Trophoblast cell (in vitro differentiated cells and primary cell): ENCODE measurements at regions not wholly inside any gene's neighbourhood (a gene's known extent, or its start where the extent isn't known, plus 50 kb on each side); places are given as distances from the start of the nearest gene placed in this dataset.

Experiments used
- DNase-seq, 2 donors: peaks; one replicate each; pipeline ENCODE4 v3.0.0-alpha.2; 2016
- H2AFZ ChIP-seq: 2 replicates; pipeline ENCODE4 v1.6.1; 2013; ENCODE audit warnings: low read length, moderate library complexity, mild to moderate bottlenecking; ENCODE audit not compliant: insufficient read depth, poor library complexity
- H2AK5ac ChIP-seq: 2 replicates; pipeline ENCODE4 v1.6.1; 2013; ENCODE audit warnings: mild to moderate bottlenecking, low read length
- H2BK120ac ChIP-seq: 2 replicates; pipeline ENCODE4 v1.6.1; 2013; ENCODE audit warnings: low read length, mild to moderate bottlenecking, moderate library complexity; ENCODE audit not compliant: insufficient read depth, poor library complexity
- H2BK12ac ChIP-seq: 2 replicates; pipeline ENCODE4 v1.6.1; 2013; ENCODE audit warnings: mild to moderate bottlenecking, low read length, moderate library complexity
- H2BK5ac ChIP-seq: 2 replicates; pipeline ENCODE4 v1.6.1; 2013; ENCODE audit warnings: low read length, low read depth, moderate library complexity, mild to moderate bottlenecking; ENCODE audit not compliant: poor library complexity
- H3K14ac ChIP-seq: 2 replicates; pipeline ENCODE4 v1.6.1; 2013; ENCODE audit warnings: mild to moderate bottlenecking, low read length
- H3K18ac ChIP-seq: 2 replicates; pipeline ENCODE4 v1.6.1; 2013; ENCODE audit warnings: mild to moderate bottlenecking, low read length
- H3K23ac ChIP-seq: 2 replicates; pipeline ENCODE4 v1.6.1; 2013; ENCODE audit warnings: low read length
- H3K27ac ChIP-seq: 2 replicates; pipeline ENCODE4 v1.5.1; 2013; ENCODE audit warnings: low read depth, mild to moderate bottlenecking, inconsistent platforms, low read length, moderate library complexity
- H3K27me3 ChIP-seq: 2 replicates; pipeline ENCODE4 v1.6.1; 2013; ENCODE audit warnings: inconsistent platforms, mild to moderate bottlenecking, low read length, moderate library complexity; ENCODE audit not compliant: insufficient read depth
- H3K36me3 ChIP-seq, 2 experiments: 1 replicate in 1 of 2; 2 replicates in 1 of 2; pipeline ENCODE4 v1.6.1; 2013; ENCODE audit warnings: low read length in 2 of 2, mild to moderate bottlenecking in 2 of 2, moderate library complexity in 1 of 2; ENCODE audit not compliant: insufficient read depth in 2 of 2, control insufficient read depth in 1 of 2
- H3K4ac ChIP-seq: 2 replicates; pipeline ENCODE4 v1.6.1; 2013; ENCODE audit warnings: low read depth, mild to moderate bottlenecking, low read length, moderate library complexity
- H3K4me1 ChIP-seq, 2 experiments: 1 replicate in 1 of 2; 2 replicates in 1 of 2; pipeline ENCODE4 v1.6.1; 2013; ENCODE audit warnings: low read length in 2 of 2, mild to moderate bottlenecking in 2 of 2, moderate library complexity in 1 of 2; ENCODE audit not compliant: insufficient read depth in 2 of 2, control insufficient read depth in 1 of 2
- H3K4me2 ChIP-seq: 2 replicates; pipeline ENCODE4 v1.6.1; 2013; ENCODE audit warnings: inconsistent platforms, mild to moderate bottlenecking, low read length, moderate library complexity
- H3K4me3 ChIP-seq: 2 replicates; pipeline ENCODE4 v1.5.1; 2013; ENCODE audit warnings: mild to moderate bottlenecking, low read depth, low read length, inconsistent platforms
- H3K79me1 ChIP-seq: one replicate; pipeline ENCODE4 v1.6.1; 2013; ENCODE audit warnings: low read length
- H3K79me2 ChIP-seq: 2 replicates; pipeline ENCODE4 v1.6.1; 2013; ENCODE audit warnings: low read length, mild to moderate bottlenecking; ENCODE audit not compliant: control insufficient read depth, insufficient read depth, poor library complexity
- H3K9ac ChIP-seq: 2 replicates; pipeline ENCODE4 v1.6.1; 2013; ENCODE audit warnings: mild to moderate bottlenecking, low read length
- H3K9me3 ChIP-seq: 2 replicates; pipeline ENCODE4 v1.6.1; 2013; ENCODE audit warnings: low read depth, mild to moderate bottlenecking, control low read depth, inconsistent platforms, low read length; ENCODE audit not compliant: insufficient read depth
- H4K12ac ChIP-seq: 2 replicates; pipeline ENCODE4 v1.6.1; 2013; ENCODE audit warnings: low read depth, mild to moderate bottlenecking, low read length, moderate library complexity
- H4K8ac ChIP-seq: 2 replicates; pipeline ENCODE4 v1.6.1; 2013; ENCODE audit warnings: low read depth, mild to moderate bottlenecking, low read length, moderate library complexity
- H4K91ac ChIP-seq: one replicate; pipeline ENCODE4 v1.6.1; 2013; ENCODE audit warnings: low read depth, mild to moderate bottlenecking, low read length, moderate library complexity
- WGBS: extraction: QIAGEN DNeasy Blood & Tissue Kit; methylation state at CpG from one replicate; pipeline ENCODE4 v1.1.7; 2013; ENCODE audit warnings: missing lambda C conversion rate; ENCODE audit not compliant: insufficient read length, insufficient coverage; ENCODE audit errors: extremely low coverage; 5-methylcytosine and 5-hydroxymethylcytosine counted together

- no peak overlapping the region for H3K4me2 ChIP-seq
- no peaks in the 10 kb centered on the region for H3K36me3 ChIP-seq
- no peak overlapping the region for H3K27ac ChIP-seq
- H3K4ac ChIP-seq = no peak overlapping the region
- no peak overlapping the region for H2BK5ac ChIP-seq
- no peak overlapping the region for H4K91ac ChIP-seq
- H3K79me1 ChIP-seq = no peaks in the 10 kb centered on the region
- no peak overlapping the region for H2AK5ac ChIP-seq
- no peak overlapping the region for H2AFZ ChIP-seq
- no peak overlapping the region for H2BK12ac ChIP-seq
- H4K12ac ChIP-seq = no peak overlapping the region
- H3K79me2 ChIP-seq = no peaks in the 10 kb centered on the region
- no peak overlapping the region for H3K9ac ChIP-seq
- no peak for DNase-seq
- H3K9me3 ChIP-seq = no peaks in the 10 kb centered on the region
- no peak overlapping the region for H2BK120ac ChIP-seq
- no peak overlapping the region for H3K4me3 ChIP-seq
- H3K14ac ChIP-seq = no peak overlapping the region
- no peaks in the 10 kb centered on the region for H3K27me3 ChIP-seq
- H3K18ac ChIP-seq = no peak overlapping the region
- H3K4me1 ChIP-seq = no peaks in the 10 kb centered on the region
- H3K23ac ChIP-seq = no peak overlapping the region
- H4K8ac ChIP-seq = no peak overlapping the region
- WGBS = no CpG with 5 or more reads among the region's 2 CpGs
Observed at GRCh38 chr6:16953905-16954304, 147.9 kb upstream of the STMND1 start.

GRCh38 chr6:16953446-16953845, 148.4 kb upstream of the STMND1 start:
- Histone ChIP-seq H3K79me2 (no peaks in the 10 kb centered on the region), H3K36me3 (no peaks in the 10 kb centered on the region), H2BK120ac (no peak overlapping the region), H2BK12ac (no peak overlapping the region), H3K9me3 (no peaks in the 10 kb centered on the region), H3K9ac (no peak overlapping the region), H3K27me3 (no peaks in the 10 kb centered on the region), H4K8ac (no peak overlapping the region), H4K91ac (no peak overlapping the region), H3K14ac (no peak overlapping the region), H2BK5ac (no peak overlapping the region), H2AK5ac (no peak overlapping the region), H3K4ac (no peak overlapping the region), H3K79me1 (no peaks in the 10 kb centered on the region), H3K18ac (no peak overlapping the region), H3K4me2 (no peak overlapping the region), H3K4me1 (no peaks in the 10 kb centered on the region), H3K4me3 (no peak overlapping the region), H3K23ac (no peak overlapping the region), H2AFZ (no peak overlapping the region), H3K27ac (no peak overlapping the region), H4K12ac (no peak overlapping the region)
- no CpG with 5 or more reads among the region's 1 CpG for WGBS
- no peak for DNase-seq

- Histone ChIP-seq H3K4me3 (no peak overlapping the region), H3K79me2 (no peaks in the 10 kb centered on the region), H3K36me3 (no peaks in the 10 kb centered on the region), H2AFZ (no peak overlapping the region), H4K12ac (no peak overlapping the region), H3K18ac (no peak overlapping the region), H3K27me3 (no peaks in the 10 kb centered on the region), H3K9me3 (no peaks in the 10 kb centered on the region), H4K8ac (no peak overlapping the region), H3K4me1 (peaks cover 3 to 5% of the 10 kb centered on the region in 2 experiments), H4K91ac (no peak overlapping the region), H2BK5ac (no peak overlapping the region), H3K9ac (no peak overlapping the region), H3K79me1 (no peaks in the 10 kb centered on the region), H3K27ac (no peak overlapping the region), H3K4ac (no peak overlapping the region), H3K14ac (no peak overlapping the region), H2BK12ac (no peak overlapping the region), H2AK5ac (no peak overlapping the region), H3K4me2 (no peak overlapping the region), H3K23ac (no peak overlapping the region), H2BK120ac (no peak overlapping the region)
- DNase-seq = no peak
- no CpG with 5 or more reads among the region's 1 CpG for WGBS
Observed at GRCh38 chr6:16950825-16951495, 150.9 kb upstream of the STMND1 start.

- DNase-seq = peak; percentile 20 to 75
- no CpG with 5 or more reads among the region's 2 CpGs for WGBS
- no peaks in the 10 kb centered on the region for H3K79me2 ChIP-seq
- no peak overlapping the region for H3K14ac ChIP-seq
- H4K12ac ChIP-seq = no peak overlapping the region
- H3K4ac ChIP-seq = no peak overlapping the region
- no peak overlapping the region for H2BK120ac ChIP-seq
- no peak overlapping the region for H3K4me3 ChIP-seq
- no peak overlapping the region for H2AK5ac ChIP-seq
- no peaks in the 10 kb centered on the region for H3K36me3 ChIP-seq
- H2AFZ ChIP-seq = no peak overlapping the region
- no peak overlapping the region for H3K27ac ChIP-seq
- H3K18ac ChIP-seq = no peak overlapping the region
- no peak overlapping the region for H3K4me2 ChIP-seq
- H3K79me1 ChIP-seq = no peaks in the 10 kb centered on the region
- H3K4me1 ChIP-seq = peaks cover 3 to 5% of the 10 kb centered on the region in 2 experiments
- H3K9ac ChIP-seq = no peak overlapping the region
- no peak overlapping the region for H2BK5ac ChIP-seq
- H3K9me3 ChIP-seq = no peaks in the 10 kb centered on the region
- no peak overlapping the region for H3K23ac ChIP-seq
- no peak overlapping the region for H2BK12ac ChIP-seq
- H4K8ac ChIP-seq = no peak overlapping the region
- no peaks in the 10 kb centered on the region for H3K27me3 ChIP-seq
- no peak overlapping the region for H4K91ac ChIP-seq
Observed at GRCh38 chr6:16950302-16950701, 151.5 kb upstream of the STMND1 start.
